Loucy (cell line): ENCODE measurements at regions not wholly inside any gene's neighbourhood (a gene's known extent, or its start where the extent isn't known, plus 50 kb on each side); places are given as distances from the start of the nearest gene placed in this dataset.

Experiments used
- H2AFZ ChIP-seq: fragments of 200-600 bp; sonication (generic); 2 replicates; pipeline ENCODE4 v1.6.0; 2016; ENCODE audit warnings: antibody characterized with exemption, mild to moderate bottlenecking, low read length, moderate library complexity
- H3F3A ChIP-seq: fragments of 200-600 bp; 2 replicates; pipeline ENCODE4 v1.6.0; 2016; ENCODE audit warnings: antibody characterized with exemption, low read depth, mild to moderate bottlenecking
- H3K27me3 ChIP-seq: fragments of 200-600 bp; sonication (generic); 2 replicates; pipeline ENCODE4 v1.6.1; 2014; ENCODE audit warnings: low read length, mild to moderate bottlenecking; ENCODE audit not compliant: insufficient read depth, poor library complexity, severe bottlenecking
- H3K36me3 ChIP-seq: fragments of 200-600 bp; sonication (generic); 2 replicates; pipeline ENCODE4 v1.6.1; 2016; ENCODE audit warnings: low read length; ENCODE audit not compliant: insufficient read depth
- H3K4me1 ChIP-seq: fragments of 200-600 bp; sonication (generic); 2 replicates; pipeline ENCODE4 v1.5.1; 2014; ENCODE audit warnings: low read length, mild to moderate bottlenecking; ENCODE audit not compliant: insufficient read depth, poor library complexity, severe bottlenecking
- H3K4me2 ChIP-seq: fragments of 200-600 bp; sonication (generic); 2 replicates; pipeline ENCODE4 v1.6.0; 2014; ENCODE audit warnings: antibody characterized with exemption, low read length, low read depth, mild to moderate bottlenecking; ENCODE audit not compliant: poor library complexity, severe bottlenecking
- H3K4me3 ChIP-seq: fragments of 200-600 bp; sonication (generic); 2 replicates; pipeline ENCODE4 v1.5.1; 2014; ENCODE audit warnings: low read length, mild to moderate bottlenecking, mixed read lengths; ENCODE audit not compliant: poor library complexity, severe bottlenecking
- H3K79me2 ChIP-seq: fragments of 200-600 bp; sonication (generic); 2 replicates; pipeline ENCODE4 v1.6.1; 2014; ENCODE audit warnings: low read length; ENCODE audit not compliant: insufficient read depth
- H3K9ac ChIP-seq: fragments of 200-600 bp; sonication (generic); 2 replicates; pipeline ENCODE4 v1.6.0; 2014; ENCODE audit warnings: mild to moderate bottlenecking, low read depth, low read length, moderate library complexity; ENCODE audit not compliant: poor library complexity, severe bottlenecking
- H3K9me2 ChIP-seq: fragments of 200-600 bp; sonication (generic); replicated peaks from 2 replicates; pipeline ENCODE4 v1.6.1; 2016; ENCODE audit warnings: low read depth, low read length, mixed read lengths
- H3K9me3 ChIP-seq: fragments of 200-600 bp; sonication (generic); 2 replicates; pipeline ENCODE4 v1.6.1; 2014; ENCODE audit warnings: mild to moderate bottlenecking, antibody characterized with exemption, low read length, low read depth; ENCODE audit not compliant: insufficient read depth
- H4K20me1 ChIP-seq: fragments of 200-600 bp; sonication (generic); 2 replicates; pipeline ENCODE4 v1.6.0; 2014; ENCODE audit warnings: antibody characterized with exemption, low read length, mild to moderate bottlenecking; ENCODE audit not compliant: insufficient read depth, poor library complexity, severe bottlenecking
- EZH2phosphoT487 ChIP-seq: fragments of 200-600 bp; IDR thresholded peaks from 2 replicates; pipeline ENCODE4 v1.6.1; 2018; ENCODE audit warnings: antibody characterized with exemption, mild to moderate bottlenecking, moderate library complexity, borderline replicate concordance
- TF ChIP-seq, protein P1 (sequence below): fragments of 200-600 bp; sonication (generic); conservative IDR thresholded peaks from 2 replicates; pipeline ENCODE4 v1.5.1; 2014; ENCODE audit warnings: mild to moderate bottlenecking, antibody characterized with exemption, low read length

GRCh38 chr21:31484219-31484618 is 140.2 kb upstream of the TIAM1 start:
- no peak overlapping the region for H2AFZ ChIP-seq
- peaks cover 10% of the 10 kb centered on the region; the same call in 1 of the 2 replicates for H3K36me3 ChIP-seq
- peaks cover 58% of the 10 kb centered on the region; the same call in 1 of the 2 replicates for H3K79me2 ChIP-seq
- H3K4me3 ChIP-seq, result no peak overlapping the region
- no peaks in the 10 kb centered on the region for H3K27me3 ChIP-seq
- no peaks in the 10 kb centered on the region for H3K4me1 ChIP-seq
- no peaks in the 10 kb centered on the region for H4K20me1 ChIP-seq
- H3F3A ChIP-seq, result no peaks in the 10 kb centered on the region
- no peaks in the 10 kb centered on the region for H3K9me2 ChIP-seq
- TF ChIP-seq EZH2phosphoT487, result no peak
- TF ChIP-seq, protein P1, sequence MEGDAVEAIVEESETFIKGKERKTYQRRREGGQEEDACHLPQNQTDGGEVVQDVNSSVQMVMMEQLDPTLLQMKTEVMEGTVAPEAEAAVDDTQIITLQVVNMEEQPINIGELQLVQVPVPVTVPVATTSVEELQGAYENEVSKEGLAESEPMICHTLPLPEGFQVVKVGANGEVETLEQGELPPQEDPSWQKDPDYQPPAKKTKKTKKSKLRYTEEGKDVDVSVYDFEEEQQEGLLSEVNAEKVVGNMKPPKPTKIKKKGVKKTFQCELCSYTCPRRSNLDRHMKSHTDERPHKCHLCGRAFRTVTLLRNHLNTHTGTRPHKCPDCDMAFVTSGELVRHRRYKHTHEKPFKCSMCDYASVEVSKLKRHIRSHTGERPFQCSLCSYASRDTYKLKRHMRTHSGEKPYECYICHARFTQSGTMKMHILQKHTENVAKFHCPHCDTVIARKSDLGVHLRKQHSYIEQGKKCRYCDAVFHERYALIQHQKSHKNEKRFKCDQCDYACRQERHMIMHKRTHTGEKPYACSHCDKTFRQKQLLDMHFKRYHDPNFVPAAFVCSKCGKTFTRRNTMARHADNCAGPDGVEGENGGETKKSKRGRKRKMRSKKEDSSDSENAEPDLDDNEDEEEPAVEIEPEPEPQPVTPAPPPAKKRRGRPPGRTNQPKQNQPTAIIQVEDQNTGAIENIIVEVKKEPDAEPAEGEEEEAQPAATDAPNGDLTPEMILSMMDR, result no peak
- H3K9me3 ChIP-seq, result peaks cover 10% of the 10 kb centered on the region; the same call in 1 of the 2 replicates
- H3K9ac ChIP-seq, result no peak overlapping the region
- H3K4me2 ChIP-seq, result no peak overlapping the region

GRCh38 chr21:31483146-31483545 is 139.1 kb upstream of the TIAM1 start:
- Histone ChIP-seq H3K4me3 (no peak overlapping the region), H3K4me1 (no peaks in the 10 kb centered on the region), H3K36me3 (peaks cover 9% of the 10 kb centered on the region; the same call in 1 of the 2 replicates), H3K27me3 (no peaks in the 10 kb centered on the region), H3K9me2 (no peaks in the 10 kb centered on the region), H3K9ac (no peak overlapping the region), H3K79me2 (peaks cover 60% of the 10 kb centered on the region; the same call in 1 of the 2 replicates), H3K4me2 (no peak overlapping the region), H3K9me3 (peaks cover 10% of the 10 kb centered on the region; the same call in 1 of the 2 replicates), H4K20me1 (no peaks in the 10 kb centered on the region), H3F3A (no peaks in the 10 kb centered on the region), H2AFZ (no peak overlapping the region)
- TF ChIP-seq, protein P1, result no peak
- no peak for TF ChIP-seq EZH2phosphoT487

- no peak for TF ChIP-seq EZH2phosphoT487
- TF ChIP-seq, protein P1, result no peak
These were observed 138.4 kb upstream of the TIAM1 start for GRCh38 chr21:31482460-31482859.

More at GRCh38 chr21:31482460-31482859, 138.4 kb upstream of the TIAM1 start:
- no peak overlapping the region for H2AFZ ChIP-seq
- H3K9ac ChIP-seq, result no peak overlapping the region
- peaks cover 7% of the 10 kb centered on the region; the same call in 1 of the 2 replicates for H3K36me3 ChIP-seq
- no peaks in the 10 kb centered on the region for H3K27me3 ChIP-seq
- H3F3A ChIP-seq, result no peaks in the 10 kb centered on the region
- no peaks in the 10 kb centered on the region for H3K9me2 ChIP-seq
- peaks cover 10% of the 10 kb centered on the region; the same call in 1 of the 2 replicates for H3K9me3 ChIP-seq
- H3K4me3 ChIP-seq, result no peak overlapping the region
- no peaks in the 10 kb centered on the region for H3K4me1 ChIP-seq
- H3K79me2 ChIP-seq, result peaks cover 64% of the 10 kb centered on the region; the same call in 1 of the 2 replicates
- H3K4me2 ChIP-seq, result no peak overlapping the region
- no peaks in the 10 kb centered on the region for H4K20me1 ChIP-seq
